HEK293 (cell line): ENCODE measurements at regions not wholly inside any gene's neighbourhood (a gene's known extent, or its start where the extent isn't known, plus 50 kb on each side); places are given as distances from the start of the nearest gene placed in this dataset.

Source experiments
- CTCF ChIA-PET: fragments of 350-600 bp; formaldehyde crosslinking; extraction: SDS; loops from one replicate; lab custom pipeline; 2021; ENCODE audit warnings: antibody characterized with exemption; lab: Yijun Ruan, JAX
- POLR2A ChIA-PET: fragments of 300-600 bp; formaldehyde crosslinking; extraction: SDS; loops from one replicate; lab custom pipeline; 2020; ENCODE audit warnings: antibody characterized with exemption, inconsistent platforms; lab: Yijun Ruan, JAX
- H3K27ac ChIP-seq: fragments of 200-500 bp; sonication (Bioruptor generic); 2 replicates; pipeline ENCODE4 v1.5.1; 2014; ENCODE audit warnings: low read depth, low read length, control low read depth, inconsistent platforms; ENCODE audit errors: extremely low read depth
- H3K36me3 ChIP-seq, 2 experiments: fragments of 200-500 bp in 1 of 2; sonication (Bioruptor generic) in 1 of 2; 1 replicate in 1 of 2; 2 replicates in 1 of 2; pipeline ENCODE4 v1.5.1; 2014 to 2017; ENCODE audit warnings: inconsistent platforms in 2 of 2, low read length in 2 of 2; ENCODE audit not compliant: control insufficient read depth in 2 of 2, insufficient read depth in 1 of 2
- H3K4me1 ChIP-seq: fragments of 200-500 bp; sonication (Bioruptor generic); 2 replicates; pipeline ENCODE4 v1.5.1; 2014; ENCODE audit warnings: mild to moderate bottlenecking, low read length, inconsistent platforms; ENCODE audit not compliant: control insufficient read depth, insufficient read depth
- H3K4me3 ChIP-seq: 2 replicates; pipeline ENCODE4 v1.5.1; 2011; ENCODE audit warnings: low read depth, mild to moderate bottlenecking, control low read depth, low read length, moderate library complexity
- H3K9me3 ChIP-seq: fragments of 200-500 bp; sonication (Bioruptor generic); 2 replicates; pipeline ENCODE4 v1.5.1; 2014; ENCODE audit warnings: low read depth, low read length, inconsistent platforms; ENCODE audit not compliant: control insufficient read depth, insufficient read depth
- GLIS2 ChIP-seq: fragments of 450-650 bp; formaldehyde crosslinking; IDR thresholded peaks from 2 replicates; pipeline ENCODE4 v1.5.1; 2016; ENCODE audit warnings: missing biosample characterization, missing genetic modification characterization
- KLF10 ChIP-seq: fragments of 450-650 bp; IDR thresholded peaks from 2 replicates; pipeline ENCODE4 v1.5.1; 2018; ENCODE audit warnings: missing biosample characterization, mild to moderate bottlenecking, missing genetic modification characterization
- OVOL3 ChIP-seq: fragments of 450-650 bp; formaldehyde crosslinking; IDR thresholded peaks from 2 replicates; pipeline ENCODE4 v1.5.1; 2016; ENCODE audit warnings: missing biosample characterization, missing genetic modification characterization
- RBAK ChIP-seq: fragments of 450-650 bp; formaldehyde crosslinking; IDR thresholded peaks from 2 replicates; pipeline ENCODE4 v1.5.1; 2016; ENCODE audit warnings: missing biosample characterization, missing genetic modification characterization
- SALL2 ChIP-seq: fragments of 450-650 bp; formaldehyde crosslinking; IDR thresholded peaks from 2 replicates; pipeline ENCODE4 v1.5.0; 2017; ENCODE audit warnings: missing biosample characterization, mild to moderate bottlenecking, missing genetic modification characterization, borderline replicate concordance
- ZBTB1 ChIP-seq: fragments of 450-650 bp; formaldehyde crosslinking; IDR thresholded peaks from 2 replicates; pipeline ENCODE4 v1.5.1; 2016; ENCODE audit warnings: missing biosample characterization, missing genetic modification characterization
- ZBTB21 ChIP-seq: fragments of 450-650 bp; formaldehyde crosslinking; IDR thresholded peaks from 2 replicates; pipeline ENCODE4 v1.5.1; 2017; ENCODE audit warnings: missing biosample characterization, missing genetic modification characterization
- ZNF132 ChIP-seq: fragments of 450-650 bp; formaldehyde crosslinking; IDR thresholded peaks from 2 replicates; pipeline ENCODE4 v1.5.1; 2017; ENCODE audit warnings: missing biosample characterization, missing genetic modification characterization, borderline replicate concordance
- ZNF211 ChIP-seq: fragments of 450-650 bp; formaldehyde crosslinking; IDR thresholded peaks from 2 replicates; pipeline ENCODE4 v1.5.1; 2016; ENCODE audit warnings: low read depth, missing biosample characterization, missing genetic modification characterization
- ZNF23 ChIP-seq: fragments of 450-650 bp; formaldehyde crosslinking; IDR thresholded peaks from 2 replicates; pipeline ENCODE4 v1.5.1; 2016; ENCODE audit warnings: missing biosample characterization, missing genetic modification characterization, borderline replicate concordance
- ZNF239 ChIP-seq: fragments of 450-650 bp; formaldehyde crosslinking; IDR thresholded peaks from 2 replicates; pipeline ENCODE4 v1.5.1; 2016; ENCODE audit warnings: missing biosample characterization, missing genetic modification characterization
- ZNF26 ChIP-seq: fragments of 450-650 bp; formaldehyde crosslinking; IDR thresholded peaks from 2 replicates; pipeline ENCODE4 v1.5.1; 2016; ENCODE audit warnings: missing biosample characterization, missing genetic modification characterization
- ZNF416 ChIP-seq: fragments of 450-650 bp; formaldehyde crosslinking; IDR thresholded peaks from 2 replicates; pipeline ENCODE4 v1.5.1; 2016; ENCODE audit warnings: missing biosample characterization, missing genetic modification characterization
- ZNF514 ChIP-seq: fragments of 450-650 bp; formaldehyde crosslinking; IDR thresholded peaks from 2 replicates; pipeline ENCODE4 v1.5.1; 2016; ENCODE audit warnings: missing biosample characterization, missing genetic modification characterization
- ZNF558 ChIP-seq: fragments of 450-650 bp; formaldehyde crosslinking; IDR thresholded peaks from 2 replicates; pipeline ENCODE4 v1.5.1; 2016; ENCODE audit warnings: missing biosample characterization, missing genetic modification characterization
- ZNF561 ChIP-seq: fragments of 450-650 bp; IDR thresholded peaks from 2 replicates; pipeline ENCODE4 v1.5.1; 2018; ENCODE audit warnings: missing biosample characterization, missing genetic modification characterization, borderline replicate concordance
- ZNF670 ChIP-seq: fragments of 450-650 bp; formaldehyde crosslinking; IDR thresholded peaks from 2 replicates; pipeline ENCODE4 v1.5.1; 2016; ENCODE audit warnings: missing biosample characterization, missing genetic modification characterization, low read depth
- ZNF704 ChIP-seq: fragments of 450-650 bp; formaldehyde crosslinking; IDR thresholded peaks from 2 replicates; pipeline ENCODE4 v1.5.1; 2016; ENCODE audit warnings: missing biosample characterization, missing genetic modification characterization
- ZNF777 ChIP-seq: fragments of 450-650 bp; formaldehyde crosslinking; IDR thresholded peaks from 2 replicates; pipeline ENCODE4 v1.5.1; 2017; ENCODE audit warnings: missing biosample characterization, missing genetic modification characterization, borderline replicate concordance
- ZSCAN23 ChIP-seq: fragments of 450-650 bp; formaldehyde crosslinking; IDR thresholded peaks from 2 replicates; pipeline ENCODE4 v1.5.1; 2016; ENCODE audit warnings: missing biosample characterization, missing genetic modification characterization
- ZSCAN30 ChIP-seq: fragments of 450-650 bp; IDR thresholded peaks from 2 replicates; pipeline ENCODE4 v1.5.1; 2018; ENCODE audit warnings: missing biosample characterization, mild to moderate bottlenecking, missing genetic modification characterization, moderate library complexity
- TF ChIP-seq, protein P1 (sequence below): sonication (generic); formaldehyde crosslinking; IDR thresholded peaks from 2 replicates; pipeline ENCODE4 v1.8.1; 2022; ENCODE audit warnings: mild to moderate bottlenecking, moderate library complexity, missing genetic modification reagents
- TF ChIP-seq, protein P2 (sequence below): fragments of 450-650 bp; formaldehyde crosslinking; conservative IDR thresholded peaks from 2 replicates; pipeline ENCODE4 v1.5.1; 2016; ENCODE audit warnings: low read depth, missing biosample characterization, missing genetic modification characterization
- TF ChIP-seq, protein P3 (sequence below): fragments of 450-650 bp; formaldehyde crosslinking; IDR thresholded peaks from 2 replicates; pipeline ENCODE4 v1.5.1; 2016; ENCODE audit warnings: missing biosample characterization, missing genetic modification characterization

GRCh38 chr2:215598376-215598975, 162.6 kb upstream of the FN1 start:
- TF ChIP-seq ZNF211 (no peak), ZSCAN30 (tag by site-specific recombination) (no peak), KLF10 (tag by site-specific recombination) (no peak), ZBTB21 (tag by site-specific recombination) (no peak), ZNF416 (tag by site-specific recombination) (no peak), ZNF514 (tag by site-specific recombination) (no peak), ZNF132 (tag by site-specific recombination) (no peak), ZNF558 (tag by site-specific recombination) (no peak), GLIS2 (no peak), ZNF23 (tag by site-specific recombination) (no peak), ZNF239 (tag by site-specific recombination) (no peak), ZBTB1 (tag by site-specific recombination) (no peak), OVOL3 (no peak)
- TF ChIP-seq, protein P1, sequence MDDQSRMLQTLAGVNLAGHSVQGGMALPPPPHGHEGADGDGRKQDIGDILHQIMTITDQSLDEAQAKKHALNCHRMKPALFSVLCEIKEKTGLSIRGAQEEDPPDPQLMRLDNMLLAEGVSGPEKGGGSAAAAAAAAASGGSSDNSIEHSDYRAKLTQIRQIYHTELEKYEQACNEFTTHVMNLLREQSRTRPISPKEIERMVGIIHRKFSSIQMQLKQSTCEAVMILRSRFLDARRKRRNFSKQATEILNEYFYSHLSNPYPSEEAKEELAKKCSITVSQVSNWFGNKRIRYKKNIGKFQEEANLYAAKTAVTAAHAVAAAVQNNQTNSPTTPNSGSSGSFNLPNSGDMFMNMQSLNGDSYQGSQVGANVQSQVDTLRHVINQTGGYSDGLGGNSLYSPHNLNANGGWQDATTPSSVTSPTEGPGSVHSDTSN (CRISPR knock-in tag), result no peak
- TF ChIP-seq, protein P2, sequence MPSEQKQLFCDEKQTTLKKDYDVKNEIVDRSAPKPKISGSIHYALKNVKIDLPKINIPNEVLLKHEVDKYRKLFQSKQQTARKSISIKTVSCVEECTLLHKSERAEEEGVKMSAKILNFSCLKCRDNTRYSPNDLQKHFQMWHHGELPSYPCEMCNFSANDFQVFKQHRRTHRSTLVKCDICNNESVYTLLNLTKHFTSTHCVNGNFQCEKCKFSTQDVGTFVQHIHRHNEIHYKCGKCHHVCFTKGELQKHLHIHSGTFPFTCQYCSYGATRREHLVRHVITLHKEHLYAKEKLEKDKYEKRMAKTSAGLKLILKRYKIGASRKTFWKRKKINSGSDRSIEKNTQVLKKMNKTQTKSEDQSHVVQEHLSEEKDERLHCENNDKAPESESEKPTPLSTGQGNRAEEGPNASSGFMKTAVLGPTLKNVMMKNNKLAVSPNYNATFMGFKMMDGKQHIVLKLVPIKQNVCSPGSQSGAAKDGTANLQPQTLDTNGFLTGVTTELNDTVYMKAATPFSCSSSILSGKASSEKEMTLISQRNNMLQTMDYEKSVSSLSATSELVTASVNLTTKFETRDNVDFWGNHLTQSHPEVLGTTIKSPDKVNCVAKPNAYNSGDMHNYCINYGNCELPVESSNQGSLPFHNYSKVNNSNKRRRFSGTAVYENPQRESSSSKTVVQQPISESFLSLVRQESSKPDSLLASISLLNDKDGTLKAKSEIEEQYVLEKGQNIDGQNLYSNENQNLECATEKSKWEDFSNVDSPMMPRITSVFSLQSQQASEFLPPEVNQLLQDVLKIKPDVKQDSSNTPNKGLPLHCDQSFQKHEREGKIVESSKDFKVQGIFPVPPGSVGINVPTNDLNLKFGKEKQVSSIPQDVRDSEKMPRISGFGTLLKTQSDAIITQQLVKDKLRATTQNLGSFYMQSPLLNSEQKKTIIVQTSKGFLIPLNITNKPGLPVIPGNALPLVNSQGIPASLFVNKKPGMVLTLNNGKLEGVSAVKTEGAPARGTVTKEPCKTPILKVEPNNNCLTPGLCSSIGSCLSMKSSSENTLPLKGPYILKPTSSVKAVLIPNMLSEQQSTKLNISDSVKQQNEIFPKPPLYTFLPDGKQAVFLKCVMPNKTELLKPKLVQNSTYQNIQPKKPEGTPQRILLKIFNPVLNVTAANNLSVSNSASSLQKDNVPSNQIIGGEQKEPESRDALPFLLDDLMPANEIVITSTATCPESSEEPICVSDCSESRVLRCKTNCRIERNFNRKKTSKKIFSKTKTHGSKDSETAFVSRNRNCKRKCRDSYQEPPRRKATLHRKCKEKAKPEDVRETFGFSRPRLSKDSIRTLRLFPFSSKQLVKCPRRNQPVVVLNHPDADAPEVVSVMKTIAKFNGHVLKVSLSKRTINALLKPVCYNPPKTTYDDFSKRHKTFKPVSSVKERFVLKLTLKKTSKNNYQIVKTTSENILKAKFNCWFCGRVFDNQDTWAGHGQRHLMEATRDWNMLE (tag by site-specific recombination), result no peak
- Histone ChIP-seq H3K27ac (no peak overlapping the region), H3K9me3 (no peaks in the 10 kb centered on the region), H3K4me1 (no peaks in the 10 kb centered on the region), H3K4me3 (no peak overlapping the region), H3K36me3 (no peaks in the 10 kb centered on the region)
- CTCF ChIA-PET, result no interaction called here
- POLR2A ChIA-PET, result interaction anchor here (0.6 kb wide), 1 partner anchor 186 kb away, joined by 4 read pairs; no protein-coding TSS in a partner anchor

DNA sequence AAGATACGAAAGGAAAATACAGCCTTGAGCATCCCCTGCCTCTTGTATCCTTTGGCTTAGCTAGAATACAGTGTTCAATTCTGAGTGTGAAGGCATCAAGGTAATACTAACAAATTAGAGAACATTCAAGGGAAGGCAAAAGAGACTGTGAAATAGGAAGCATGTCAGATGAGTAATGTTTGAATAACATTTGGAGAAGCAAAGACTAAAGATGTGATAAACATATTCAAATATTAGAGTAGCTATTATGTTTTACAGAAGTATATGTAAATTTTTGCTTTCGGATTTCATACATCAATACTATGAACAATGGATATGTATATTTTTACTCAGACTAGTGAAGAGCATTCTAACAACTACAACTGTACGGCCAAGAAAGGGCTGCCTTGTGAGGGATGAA, 161.7 kb upstream of the FN1 start:
- Histone ChIP-seq H3K4me3 (no peak overlapping the region), H3K4me1 (no peaks in the 10 kb centered on the region)
- TF ChIP-seq ZNF26 (tag by site-specific recombination) (no peak), RBAK (tag by site-specific recombination) (no peak), ZBTB1 (tag by site-specific recombination) (no peak), SALL2 (no peak), ZNF514 (tag by site-specific recombination) (no peak), ZNF777 (tag by site-specific recombination) (no peak), ZNF670 (tag by site-specific recombination) (no peak), ZNF704 (tag by site-specific recombination) (no peak), ZNF561 (tag by site-specific recombination) (no peak), ZSCAN23 (tag by site-specific recombination) (no peak), ZNF23 (tag by site-specific recombination) (no peak)
- TF ChIP-seq, protein P3, sequence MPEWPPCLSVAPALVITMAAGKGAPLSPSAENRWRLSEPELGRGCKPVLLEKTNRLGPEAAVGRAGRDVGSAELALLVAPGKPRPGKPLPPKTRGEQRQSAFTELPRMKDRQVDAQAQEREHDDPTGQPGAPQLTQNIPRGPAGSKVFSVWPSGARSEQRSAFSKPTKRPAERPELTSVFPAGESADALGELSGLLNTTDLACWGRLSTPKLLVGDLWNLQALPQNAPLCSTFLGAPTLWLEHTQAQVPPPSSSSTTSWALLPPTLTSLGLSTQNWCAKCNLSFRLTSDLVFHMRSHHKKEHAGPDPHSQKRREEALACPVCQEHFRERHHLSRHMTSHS (tag by site-specific recombination), result no peak
- TF ChIP-seq, all 188 proteins: peak for 0
- no peaks in the 10 kb centered on the region for H3K36me3 ChIP-seq
- H3K27ac ChIP-seq, result no peak overlapping the region
- POLR2A ChIA-PET, result no interaction called here
- no peaks in the 10 kb centered on the region for H3K9me3 ChIP-seq
- CTCF ChIA-PET, result no interaction called here
